HG03108 (cell line): ENCODE measurements at regions not wholly inside any gene's neighbourhood (a gene's known extent, or its start where the extent isn't known, plus 50 kb on each side); places are given as distances from the start of the nearest gene placed in this dataset.

ENCODE experiments used
- ATAC-seq: cut with Tn5 transposase; IDR thresholded peaks from one replicate; pipeline ENCODE4 v1.9.1; 2021; ENCODE audit warnings: moderate library complexity; ENCODE audit not compliant: unreplicated experiment

DNA sequence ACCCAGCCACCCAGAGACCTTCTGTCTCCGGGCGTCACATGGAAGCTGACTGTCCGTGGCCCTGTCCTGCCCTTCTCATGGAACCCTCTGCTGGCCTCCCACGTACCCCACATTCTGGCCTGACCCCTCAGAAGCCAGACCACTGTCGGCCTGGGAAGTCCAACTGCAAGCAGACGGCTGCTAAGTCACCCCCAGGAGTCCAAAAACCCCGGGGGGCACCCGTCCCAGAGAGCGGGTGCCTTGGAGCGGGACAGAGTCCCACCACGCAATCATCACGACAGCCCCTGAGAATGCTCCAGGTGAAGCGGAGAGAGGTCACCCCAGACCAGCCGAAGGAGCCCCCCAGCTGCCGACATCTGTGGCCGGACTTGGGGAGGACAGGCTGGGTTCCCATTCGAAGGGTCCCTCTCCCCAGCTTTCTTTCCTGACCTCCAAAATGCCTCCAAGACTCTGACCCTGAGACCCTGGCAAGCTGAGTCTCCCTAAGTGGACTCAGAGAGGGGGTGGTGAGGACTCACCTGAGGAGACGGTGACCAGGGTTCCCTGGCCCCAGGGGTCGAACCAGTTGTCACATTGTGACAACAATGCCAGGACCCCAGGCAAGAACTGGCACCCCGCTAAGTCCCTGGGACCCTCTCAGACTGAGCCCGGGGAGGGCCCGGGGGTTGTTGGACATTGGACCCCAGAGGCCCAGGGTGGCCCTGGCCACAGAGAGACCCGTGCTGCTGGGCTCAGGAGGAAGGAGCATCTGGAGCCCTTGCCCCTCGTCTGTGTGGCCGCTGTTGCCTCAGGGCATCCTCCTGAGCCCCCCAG lies 337.1 kb downstream of the TMEM121 start:
- no peak for ATAC-seq

- ATAC-seq = no peak
These were observed 337.7 kb downstream of the TMEM121 start for GRCh38 chr14:105864116-105864515.

DNA sequence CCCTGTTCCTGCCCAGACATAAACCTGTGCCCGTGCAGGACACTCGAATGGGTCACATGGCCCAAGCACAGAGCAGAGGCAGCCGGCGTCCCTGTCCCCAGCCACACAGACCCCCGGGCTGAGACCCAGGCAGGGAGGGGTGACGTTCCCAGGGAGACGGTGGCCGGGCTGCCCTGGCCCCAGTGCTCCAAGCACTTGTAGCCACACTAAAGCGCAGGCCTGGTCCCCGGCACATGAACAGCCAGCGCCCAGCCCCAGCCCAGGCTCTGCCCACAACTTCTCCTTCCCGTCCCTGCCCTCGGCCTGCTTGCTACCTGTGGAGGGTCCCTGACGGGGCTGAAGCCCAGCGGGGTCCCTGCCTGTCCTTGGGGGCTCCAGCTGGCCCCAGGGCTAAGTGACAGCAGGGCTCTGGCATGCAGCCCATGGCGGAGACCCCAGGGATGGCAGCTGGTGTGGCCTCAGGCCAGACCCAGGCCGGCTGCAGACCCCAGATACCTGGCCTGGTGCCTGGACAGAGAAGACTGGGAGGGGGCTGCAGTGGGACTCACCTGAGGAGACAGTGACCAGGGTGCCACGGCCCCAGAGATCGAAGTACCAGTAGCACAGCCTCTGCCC lies 338.4 kb downstream of the TMEM121 start:
- no peak for ATAC-seq

- no peak for ATAC-seq
These were observed 339.0 kb downstream of the TMEM121 start for GRCh38 chr14:105865266-105865903.

- no peak for ATAC-seq
These were observed 339.8 kb downstream of the TMEM121 start for GRCh38 chr14:105865904-105866840.

GRCh38 chr14:105866841-105867321 lies 340.5 kb downstream of the TMEM121 start:
- ATAC-seq = no peak

DNA sequence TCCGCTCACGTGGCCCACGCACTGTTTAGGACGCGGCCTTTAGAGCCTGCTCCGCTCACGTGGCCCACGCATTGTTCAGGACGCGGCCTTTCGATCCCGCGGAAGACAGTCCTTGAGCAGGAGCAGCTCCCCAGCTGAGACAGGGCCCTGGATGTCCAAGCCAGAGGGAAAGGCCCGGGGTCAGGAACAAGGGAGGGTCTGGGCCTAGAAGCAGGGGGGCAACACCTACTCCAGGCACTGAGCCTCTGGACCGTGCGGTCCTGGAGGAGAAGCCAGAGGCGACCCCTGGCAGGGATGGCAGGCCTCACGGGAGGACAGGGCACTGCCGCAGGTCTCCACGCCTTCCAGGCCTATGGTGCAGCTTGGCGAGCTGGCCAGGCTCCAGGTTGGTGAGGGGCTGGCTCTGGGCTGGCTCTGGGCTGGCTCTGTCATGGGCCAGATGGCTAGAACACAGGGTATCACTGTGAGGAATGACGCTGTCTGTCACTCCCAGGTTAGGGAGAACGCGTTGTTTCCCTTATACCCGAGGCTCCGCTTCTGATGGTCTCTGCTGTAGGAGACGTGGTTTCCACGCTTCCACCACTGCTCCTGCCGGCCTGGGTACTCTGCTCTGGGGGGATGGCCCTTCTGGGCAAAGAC lies 341.7 kb downstream of the TMEM121 start:
- ATAC-seq = no peak

DNA sequence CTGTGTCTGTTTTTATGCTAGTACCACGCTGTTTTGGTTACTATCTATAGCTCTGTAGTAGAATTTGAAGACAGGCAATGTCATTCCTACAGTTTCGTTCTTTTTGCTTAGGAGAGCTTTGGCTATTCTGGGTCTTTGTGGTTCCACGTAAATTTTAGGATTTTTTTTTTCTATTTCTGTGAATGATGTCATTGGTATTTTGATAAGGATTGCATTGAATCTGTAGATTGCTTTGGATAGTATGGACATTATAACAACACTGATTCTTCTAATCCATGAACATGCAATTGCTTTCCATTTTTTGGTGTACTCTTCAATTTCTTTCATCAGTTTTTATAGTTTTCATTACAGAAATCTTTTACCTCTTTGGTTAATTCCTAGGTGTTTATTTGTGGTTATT lies 345.2 kb downstream of the TMEM121 start:
- ATAC-seq = no peak

DNA sequence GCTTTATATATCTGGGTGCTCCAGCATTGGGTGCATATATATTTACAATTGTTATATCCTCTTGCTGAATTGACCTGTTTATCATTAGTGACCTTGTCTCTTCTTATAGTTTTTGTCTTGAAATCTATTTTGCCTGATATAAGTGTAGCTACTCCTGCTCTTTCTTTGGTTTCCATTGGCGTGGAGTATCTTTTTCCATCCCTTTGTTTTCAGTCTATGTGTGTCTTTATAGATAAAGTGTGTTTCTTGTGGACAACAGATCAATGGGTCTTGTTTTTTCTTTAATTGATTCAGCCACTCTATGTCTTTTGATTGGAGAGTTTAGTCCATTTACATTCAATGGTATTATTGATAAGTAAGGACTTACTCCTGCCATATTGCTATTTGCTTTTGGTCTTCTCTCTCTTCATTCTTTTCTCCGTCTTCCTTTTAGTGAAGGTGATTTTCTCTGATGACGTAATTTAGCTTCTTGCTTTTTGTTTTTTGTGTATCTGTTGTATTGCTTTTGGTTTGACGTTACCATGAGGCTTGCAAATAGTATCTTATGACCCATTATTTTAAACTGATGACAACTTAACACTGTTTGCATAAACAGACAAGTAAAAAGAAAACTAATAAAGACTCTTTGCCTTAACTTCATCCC lies 347.6 kb downstream of the TMEM121 start:
- no peak for ATAC-seq

- no peak for ATAC-seq
These were observed 349.8 kb downstream of the TMEM121 start for GRCh38 chr14:105876158-105876557.

DNA sequence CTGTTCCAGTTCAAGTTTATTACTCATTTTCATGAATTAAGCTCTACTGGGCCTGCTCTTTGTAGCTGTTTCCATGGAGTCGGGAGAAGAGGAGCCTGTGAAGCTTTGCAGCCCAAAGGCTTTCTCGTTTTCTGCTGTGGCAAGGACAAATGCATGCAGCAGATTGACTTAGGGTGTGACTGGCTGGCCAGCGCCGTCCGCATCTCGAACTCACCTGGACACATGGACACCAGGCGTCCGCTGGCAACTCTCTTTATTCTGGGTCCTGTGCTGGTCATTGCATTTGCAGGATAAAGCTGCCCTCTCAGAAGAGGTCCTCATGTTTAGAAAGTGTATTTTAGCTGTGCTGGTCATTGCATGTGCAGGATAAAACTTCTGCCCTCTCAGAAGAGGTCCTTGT lies 350.4 kb downstream of the TMEM121 start:
- ATAC-seq = no peak

GRCh38 chr14:105877645-105878044 lies 351.3 kb downstream of the TMEM121 start:
- ATAC-seq = no peak

- no peak for ATAC-seq
These were observed 351.7 kb downstream of the TMEM121 start for GRCh38 chr14:105878125-105878524.

DNA sequence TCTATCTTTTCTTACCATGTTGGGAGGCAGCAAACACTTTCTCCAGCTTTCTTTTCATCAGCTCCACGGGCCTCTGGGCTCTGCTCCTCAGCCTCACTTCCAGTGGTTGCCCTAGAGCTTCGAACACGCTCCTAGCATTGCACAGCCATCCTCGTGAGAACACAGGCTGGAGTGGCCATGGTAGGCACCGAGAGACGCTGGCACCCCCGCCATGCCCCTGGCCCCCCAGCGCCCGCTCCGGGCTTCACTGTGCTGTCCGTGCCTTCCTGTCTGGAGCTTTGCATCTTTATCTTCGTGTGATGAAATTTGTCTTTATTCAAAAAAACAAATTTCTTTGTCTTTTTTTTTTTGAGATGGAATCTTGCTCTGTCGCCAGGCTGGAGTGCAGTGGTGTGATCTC lies 352.2 kb downstream of the TMEM121 start:
- ATAC-seq = no peak

DNA sequence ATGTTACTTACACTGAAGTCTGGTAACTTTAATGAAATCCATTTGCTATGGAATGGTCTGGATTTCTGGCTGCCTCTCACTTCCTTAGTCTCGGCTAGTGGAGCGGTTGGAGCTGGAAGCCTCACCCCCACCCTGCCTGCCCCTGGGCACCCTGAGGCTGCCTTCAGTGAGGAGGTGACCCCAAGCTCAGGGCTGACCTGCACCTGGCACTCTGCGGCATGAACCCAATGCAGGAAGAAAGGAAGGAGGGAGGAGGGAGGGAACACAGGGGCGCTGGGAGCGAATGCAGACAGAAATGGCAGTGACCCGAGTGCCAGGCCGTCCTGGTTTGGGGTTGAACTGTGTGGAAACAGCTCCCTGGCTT lies 353.1 kb downstream of the TMEM121 start:
- ATAC-seq = no peak

- no peak for ATAC-seq
These were observed 353.6 kb downstream of the TMEM121 start for GRCh38 chr14:105879867-105880561.

DNA sequence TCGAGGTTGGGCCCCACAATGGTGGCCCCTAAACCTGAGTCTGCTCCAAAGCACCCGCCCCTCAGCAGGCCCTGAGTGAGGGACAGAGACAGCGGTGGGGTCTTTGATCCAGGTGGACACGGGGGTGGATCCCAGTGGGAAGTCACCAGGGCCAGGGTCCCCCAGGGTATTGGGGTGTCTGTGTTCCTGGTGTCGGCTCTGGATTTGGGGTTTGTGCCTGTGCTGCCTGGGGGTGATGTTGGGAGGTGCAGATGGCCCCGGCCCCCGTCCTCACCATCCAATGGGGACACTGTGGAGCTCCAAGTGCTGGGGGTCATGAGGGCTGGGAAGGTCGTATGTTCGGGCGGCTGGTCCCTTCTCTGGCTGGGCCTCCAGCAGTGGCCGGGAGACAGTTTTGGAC lies 354.2 kb downstream of the TMEM121 start:
- ATAC-seq = no peak

DNA sequence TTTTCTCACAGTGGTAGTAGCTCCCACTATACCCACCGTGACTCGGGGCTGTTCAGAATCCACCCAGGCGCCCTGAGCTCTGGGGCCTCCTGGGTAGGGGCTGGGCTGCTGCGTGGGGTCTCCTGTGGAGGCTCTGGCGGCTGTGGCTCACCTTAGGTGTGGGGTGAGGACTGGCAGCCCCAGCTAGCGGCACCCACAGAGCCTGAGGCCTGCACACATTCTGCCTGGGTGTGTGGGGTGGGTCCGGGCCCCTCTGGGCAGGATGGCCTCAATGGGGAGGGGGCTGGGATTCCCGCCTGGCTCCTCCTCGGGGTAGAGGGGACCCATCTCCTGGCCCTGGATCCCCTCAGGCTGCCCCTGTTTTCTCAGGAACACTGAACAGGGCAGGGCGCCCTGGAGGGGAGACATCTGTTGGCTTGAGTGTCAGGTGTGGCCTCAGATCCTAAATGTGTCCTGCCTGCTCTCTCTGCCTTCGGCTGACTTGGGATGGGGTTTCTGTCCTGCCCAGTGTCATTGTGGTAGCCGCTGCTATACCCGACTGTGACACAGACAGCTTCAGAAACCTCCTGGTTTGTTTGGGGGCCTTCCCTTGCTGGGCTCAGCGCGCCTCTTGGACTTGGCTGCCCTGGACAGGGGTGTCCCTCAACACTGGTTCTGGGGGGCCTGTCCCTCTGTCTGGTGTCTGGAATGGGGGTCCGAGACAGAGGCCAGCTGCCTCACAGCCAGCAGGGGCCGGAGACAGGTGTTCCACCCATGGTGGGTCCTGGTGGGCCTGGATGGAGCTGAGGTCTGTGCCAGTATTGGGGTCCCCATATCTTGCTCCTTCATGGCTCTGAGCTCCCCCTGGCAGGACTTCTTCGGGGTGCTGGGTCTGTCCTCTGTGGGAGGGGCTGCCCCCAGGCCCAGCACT lies 354.9 kb downstream of the TMEM121 start:
- ATAC-seq = no peak
